ENCODE measurements at regions not wholly inside any gene's neighbourhood (a gene's known extent, or its start where the extent isn't known, plus 50 kb on each side); places are given as distances from the start of the nearest gene placed in this dataset.

- POLR2A ChIA-PET, result no interaction called here
- Histone ChIP-seq H3K4me3 (ENCODE audit: low read length) (no peak overlapping the region), H3K4me1 (ENCODE audit: insufficient read depth, low read length) (no peaks in the 10 kb centered on the region), H3K27me3 (ENCODE audit: control insufficient read depth in 1 of 2, insufficient read depth in 2 of 2, low read length in 2 of 2) (no peaks in the 10 kb centered on the region), H3K36me3 (ENCODE audit: insufficient read depth, low read length) (no peaks in the 10 kb centered on the region), H3K27ac (ENCODE audit: low read depth in 1 of 2, low read length in 2 of 2) (no peak overlapping the region), H3K9me3 (ENCODE audit: control insufficient read depth in 1 of 2, insufficient read depth in 1 of 2, low read length in 2 of 2) (no peaks in the 10 kb centered on the region)
- peaks cover 12% of the 10 kb centered on the region for H3K9me3 Mint-ChIP-seq
- H3K27me3 Mint-ChIP-seq, result no peaks in the 10 kb centered on the region
- no peak overlapping the region for H3K27ac Mint-ChIP-seq
- DNase-seq (no peak), ATAC-seq (ENCODE audit: poor library complexity) (no peak)
- no peak overlapping the region for H3K4me3 Mint-ChIP-seq
- TF ChIP-seq CTCF (IDR thresholded peaks at IDR 0.05), result no peak
- intact Hi-C loops (cut with DNase I, micrococcal nuclease), result no loop called here
- H3K36me3 Mint-ChIP-seq (ENCODE audit: low read depth), result no peaks in the 10 kb centered on the region
- no peaks in the 10 kb centered on the region for H3K4me1 Mint-ChIP-seq (ENCODE audit: low read depth)
- CTCF ChIA-PET, result no interaction called here
Observed at GRCh38 chr3:99325402-99325801, 313.0 kb upstream of the COL8A1 start.

DNA sequence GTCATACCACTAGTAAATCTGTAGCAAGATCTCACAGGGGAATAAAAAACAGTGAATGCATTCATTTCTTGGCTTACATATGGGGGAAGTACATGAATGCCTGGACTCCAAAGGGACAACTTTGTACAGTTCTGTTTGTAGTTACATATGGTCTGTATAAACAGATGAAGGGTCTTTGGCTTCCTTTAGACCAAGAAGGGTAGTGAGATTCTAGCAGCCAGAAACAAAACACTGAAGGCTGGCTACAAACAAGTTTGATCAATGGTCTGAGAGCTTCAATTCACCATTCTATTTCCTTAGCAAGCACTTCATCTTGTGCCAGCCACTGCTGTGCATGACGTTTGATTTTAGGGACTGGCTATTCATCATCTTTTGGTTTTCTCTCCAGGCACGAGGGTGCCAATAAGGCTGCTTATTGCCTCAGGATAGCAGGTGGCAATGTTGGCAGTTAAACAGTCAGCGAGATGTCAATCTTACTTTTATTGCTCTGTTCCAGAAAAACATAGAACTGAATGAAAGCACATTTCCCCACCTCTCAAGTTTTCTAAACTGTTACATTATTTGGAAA, 313.7 kb upstream of the COL8A1 start:
- no peak overlapping the region for H3K4me3 Mint-ChIP-seq
- CTCF ChIA-PET, result no interaction called here

GRCh38 chr3:99323940-99324339, 314.5 kb upstream of the COL8A1 start:
- Histone ChIP-seq H3K27me3 (ENCODE audit: control insufficient read depth in 1 of 2, insufficient read depth in 2 of 2, low read length in 2 of 2) (no peaks in the 10 kb centered on the region), H3K4me1 (ENCODE audit: insufficient read depth, low read length) (no peaks in the 10 kb centered on the region), H3K36me3 (ENCODE audit: insufficient read depth, low read length) (no peaks in the 10 kb centered on the region), H3K9me3 (ENCODE audit: control insufficient read depth in 1 of 2, insufficient read depth in 1 of 2, low read length in 2 of 2) (no peaks in the 10 kb centered on the region), H3K4me3 (ENCODE audit: low read length) (no peak overlapping the region), H3K27ac (ENCODE audit: low read depth in 1 of 2, low read length in 2 of 2) (no peak overlapping the region)
- ChIA-PET CTCF (no interaction called here), POLR2A (no interaction called here)
- DNase-seq (no peak), ATAC-seq (ENCODE audit: poor library complexity) (no peak)
- intact Hi-C loops (cut with DNase I, micrococcal nuclease), result no loop called here
- no peaks in the 10 kb centered on the region for H3K27me3 Mint-ChIP-seq
- no peak overlapping the region for H3K4me3 Mint-ChIP-seq
- TF ChIP-seq CTCF (IDR thresholded peaks at IDR 0.05), result no peak
- no peaks in the 10 kb centered on the region for H3K36me3 Mint-ChIP-seq (ENCODE audit: low read depth)
- no peaks in the 10 kb centered on the region for H3K4me1 Mint-ChIP-seq (ENCODE audit: low read depth)
- H3K27ac Mint-ChIP-seq, result no peak overlapping the region
- peaks cover 12% of the 10 kb centered on the region for H3K9me3 Mint-ChIP-seq

More for the DNA sequence above, 313.7 kb upstream of the COL8A1 start:
- H3K9me3 Mint-ChIP-seq, result peaks cover 12% of the 10 kb centered on the region
- Histone ChIP-seq H3K27me3 (ENCODE audit: control insufficient read depth in 1 of 2, insufficient read depth in 2 of 2, low read length in 2 of 2) (no peaks in the 10 kb centered on the region), H3K4me1 (ENCODE audit: insufficient read depth, low read length) (no peaks in the 10 kb centered on the region), H3K9me3 (ENCODE audit: control insufficient read depth in 1 of 2, insufficient read depth in 1 of 2, low read length in 2 of 2) (no peaks in the 10 kb centered on the region), H3K27ac (ENCODE audit: low read depth in 1 of 2, low read length in 2 of 2) (no peak overlapping the region), H3K36me3 (ENCODE audit: insufficient read depth, low read length) (no peaks in the 10 kb centered on the region), H3K4me3 (ENCODE audit: low read length) (no peak overlapping the region)
- H3K27me3 Mint-ChIP-seq, result no peaks in the 10 kb centered on the region
- no peak for TF ChIP-seq CTCF (IDR thresholded peaks at IDR 0.05)
- DNase-seq (no peak), ATAC-seq (ENCODE audit: poor library complexity) (no peak)
- H3K4me1 Mint-ChIP-seq (ENCODE audit: low read depth), result no peaks in the 10 kb centered on the region
- no peaks in the 10 kb centered on the region for H3K36me3 Mint-ChIP-seq (ENCODE audit: low read depth)
- intact Hi-C loops (cut with DNase I, micrococcal nuclease), result no loop called here
- no peak overlapping the region for H3K27ac Mint-ChIP-seq
- POLR2A ChIA-PET, result no interaction called here

All from CD4-positive, alpha-beta T cell (primary cell).